Right lobe of liver (tissue), 4 donors: ENCODE measurements at regions not wholly inside any gene's neighbourhood (a gene's known extent, or its start where the extent isn't known, plus 50 kb on each side); places are given as distances from the start of the nearest gene placed in this dataset.

Experiments
- CTCF ChIP-seq, 4 donors: fragments of 200-600 bp in 3 of 4; fragments of 450-650 bp in 1 of 4; IDR thresholded peaks; one replicate each; pipeline versions ENCODE4 v1.5.1 to v1.8.0; 2016 to 2022; ENCODE audit warnings: antibody characterized with exemption in 4 of 4, mild to moderate bottlenecking in 2 of 4
- POLR2A ChIP-seq: fragments of 450-650 bp; IDR thresholded peaks from one replicate; pipeline ENCODE4 v1.6.1; 2017; ENCODE audit warnings: antibody characterized with exemption, mild to moderate bottlenecking
- donor health status: DM: no; HTN: no; CAD: no.
- donor health status: DM: no; HTN: no; CAD: no.
- donor health status: DM: no; HTN: yes; CAD: no.

GRCh38 chr1:87965193-87965592, 636.5 kb downstream of the LMO4 start:
- TF ChIP-seq POLR2A, result no peak
- no peak for TF ChIP-seq CTCF (IDR thresholded peaks at IDR 0.05)
